ENCODE measurements at regions not wholly inside any gene's neighbourhood (a gene's known extent, or its start where the extent isn't known, plus 50 kb on each side); places are given as distances from the start of the nearest gene placed in this dataset.

GRCh38 chr4:169906821-169907220 is 119.4 kb downstream of the MFAP3L start:
- FAIRE-seq (no peak), DNase-seq (no peak)
- Histone ChIP-seq H3K9me3 (ENCODE audit: control insufficient read depth in 2 of 3, insufficient read depth in 1 of 3, low read length in 3 of 3) (no peaks in the 10 kb centered on the region), H3K27ac (ENCODE audit: low read depth in 2 of 2, low read length in 2 of 2) (no peak overlapping the region), H3K4me1 (ENCODE audit: control insufficient read depth in 2 of 3, insufficient read depth in 2 of 3, low read depth in 1 of 3, low read length in 3 of 3) (peaks cover 0 to 12% (median 0%) of the 10 kb centered on the region in 3 donors), H3K4me3 (ENCODE audit: low read length in 3 of 3) (no peak overlapping the region), H3K36me3 (ENCODE audit: control insufficient read depth in 2 of 3, insufficient read depth in 3 of 3, low read length in 3 of 3) (no peaks in the 10 kb centered on the region), H3K9ac (ENCODE audit: low read length in 3 of 3) (no peak overlapping the region), H3K27me3 (ENCODE audit: control insufficient read depth, insufficient read depth, low read length) (no peaks in the 10 kb centered on the region)
- intact Hi-C loops (cut with DNase I), result no loop called here
- no peak for TF ChIP-seq CTCF (IDR thresholded peaks at IDR 0.05; ENCODE audit: borderline replicate concordance, extremely low read depth, insufficient read depth)

GRCh38 chr4:169906104-169906503 is 120.1 kb downstream of the MFAP3L start:
- no peaks in the 10 kb centered on the region for H3K27me3 ChIP-seq (ENCODE audit: control insufficient read depth, insufficient read depth, low read length)
- H3K9ac ChIP-seq (ENCODE audit: low read length in 3 of 3), result no peak overlapping the region
- DNase-seq (peak in 2 of 5 donors; percentile 14 to 16), FAIRE-seq (peak; percentile 17)
- H3K4me3 ChIP-seq (ENCODE audit: low read length in 3 of 3), result no peak overlapping the region
- no peak overlapping the region for H3K27ac ChIP-seq (ENCODE audit: low read depth in 2 of 2, low read length in 2 of 2)
- H3K4me1 ChIP-seq (ENCODE audit: control insufficient read depth in 2 of 3, insufficient read depth in 2 of 3, low read depth in 1 of 3, low read length in 3 of 3), result peaks cover 0 to 12% (median 0%) of the 10 kb centered on the region in 3 donors
- H3K36me3 ChIP-seq (ENCODE audit: control insufficient read depth in 2 of 3, insufficient read depth in 3 of 3, low read length in 3 of 3), result no peaks in the 10 kb centered on the region
- no peak for TF ChIP-seq CTCF (IDR thresholded peaks at IDR 0.05; ENCODE audit: borderline replicate concordance, extremely low read depth, insufficient read depth)
- intact Hi-C loops (cut with DNase I), result no loop called here
- H3K9me3 ChIP-seq (ENCODE audit: control insufficient read depth in 2 of 3, insufficient read depth in 1 of 3, low read length in 3 of 3), result no peaks in the 10 kb centered on the region

GRCh38 chr4:169902658-169903345 is 123.4 kb downstream of the MFAP3L start:
- no peak for DNase-seq
- intact Hi-C loops (cut with DNase I), result no loop called here
- peak; percentile 49 for TF ChIP-seq CTCF (IDR thresholded peaks at IDR 0.05; ENCODE audit: borderline replicate concordance, extremely low read depth, insufficient read depth)
- Histone ChIP-seq H3K9ac (ENCODE audit: low read length in 3 of 3) (no peak overlapping the region), H3K9me3 (ENCODE audit: control insufficient read depth in 2 of 3, insufficient read depth in 1 of 3, low read length in 3 of 3) (no peaks in the 10 kb centered on the region), H3K4me3 (ENCODE audit: low read length in 3 of 3) (no peak overlapping the region), H3K36me3 (ENCODE audit: control insufficient read depth in 2 of 3, insufficient read depth in 3 of 3, low read length in 3 of 3) (no peaks in the 10 kb centered on the region), H3K27ac (ENCODE audit: low read depth in 2 of 2, low read length in 2 of 2) (no peak overlapping the region), H3K4me1 (ENCODE audit: control insufficient read depth in 2 of 3, insufficient read depth in 2 of 3, low read depth in 1 of 3, low read length in 3 of 3) (peaks cover 0 to 7% (median 0%) of the 10 kb centered on the region in 3 donors), H3K27me3 (ENCODE audit: control insufficient read depth, insufficient read depth, low read length) (no peaks in the 10 kb centered on the region)
- no peak for FAIRE-seq
